ENCODE measurements at regions not wholly inside any gene's neighbourhood (a gene's known extent, or its start where the extent isn't known, plus 50 kb on each side); places are given as distances from the start of the nearest gene placed in this dataset.

DNA sequence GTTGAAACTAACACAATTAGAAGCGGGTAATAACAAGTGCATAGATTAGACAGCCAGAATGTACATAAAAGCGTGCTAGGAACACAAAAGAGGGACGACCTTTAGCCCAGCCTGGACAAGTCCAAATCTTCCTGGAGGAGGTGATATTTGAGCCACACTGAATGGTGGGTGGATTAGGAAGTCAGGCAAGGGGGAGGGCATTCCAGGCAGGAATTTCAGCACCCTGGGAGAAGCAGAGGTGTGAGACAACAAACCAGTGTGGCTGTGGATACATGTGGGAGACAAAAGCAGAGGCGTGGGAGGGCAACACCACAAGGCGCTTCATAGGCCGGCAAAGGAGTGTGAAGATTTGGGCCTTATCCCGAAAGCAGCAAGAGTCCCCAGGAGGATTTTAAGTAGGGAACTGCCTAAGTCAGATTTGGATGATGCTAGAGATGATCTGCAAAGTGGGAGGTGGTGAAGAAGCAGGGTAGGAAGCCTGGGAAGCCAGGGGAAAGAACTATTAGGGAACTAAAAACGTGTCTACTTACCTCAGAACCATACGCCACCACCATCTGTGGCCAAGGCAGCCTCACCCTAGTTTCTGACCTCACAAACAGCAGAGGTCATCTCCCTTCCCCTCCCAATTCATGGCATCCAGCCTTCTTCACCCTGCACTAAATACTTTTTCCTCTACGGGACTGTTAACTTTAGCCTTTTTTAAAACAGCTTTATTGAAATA, 81.8 kb downstream of the GLUL start:
- TF ChIP-seq, protein P1, sequence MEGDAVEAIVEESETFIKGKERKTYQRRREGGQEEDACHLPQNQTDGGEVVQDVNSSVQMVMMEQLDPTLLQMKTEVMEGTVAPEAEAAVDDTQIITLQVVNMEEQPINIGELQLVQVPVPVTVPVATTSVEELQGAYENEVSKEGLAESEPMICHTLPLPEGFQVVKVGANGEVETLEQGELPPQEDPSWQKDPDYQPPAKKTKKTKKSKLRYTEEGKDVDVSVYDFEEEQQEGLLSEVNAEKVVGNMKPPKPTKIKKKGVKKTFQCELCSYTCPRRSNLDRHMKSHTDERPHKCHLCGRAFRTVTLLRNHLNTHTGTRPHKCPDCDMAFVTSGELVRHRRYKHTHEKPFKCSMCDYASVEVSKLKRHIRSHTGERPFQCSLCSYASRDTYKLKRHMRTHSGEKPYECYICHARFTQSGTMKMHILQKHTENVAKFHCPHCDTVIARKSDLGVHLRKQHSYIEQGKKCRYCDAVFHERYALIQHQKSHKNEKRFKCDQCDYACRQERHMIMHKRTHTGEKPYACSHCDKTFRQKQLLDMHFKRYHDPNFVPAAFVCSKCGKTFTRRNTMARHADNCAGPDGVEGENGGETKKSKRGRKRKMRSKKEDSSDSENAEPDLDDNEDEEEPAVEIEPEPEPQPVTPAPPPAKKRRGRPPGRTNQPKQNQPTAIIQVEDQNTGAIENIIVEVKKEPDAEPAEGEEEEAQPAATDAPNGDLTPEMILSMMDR (IDR thresholded peaks at IDR 0.05), result no peak

DNA sequence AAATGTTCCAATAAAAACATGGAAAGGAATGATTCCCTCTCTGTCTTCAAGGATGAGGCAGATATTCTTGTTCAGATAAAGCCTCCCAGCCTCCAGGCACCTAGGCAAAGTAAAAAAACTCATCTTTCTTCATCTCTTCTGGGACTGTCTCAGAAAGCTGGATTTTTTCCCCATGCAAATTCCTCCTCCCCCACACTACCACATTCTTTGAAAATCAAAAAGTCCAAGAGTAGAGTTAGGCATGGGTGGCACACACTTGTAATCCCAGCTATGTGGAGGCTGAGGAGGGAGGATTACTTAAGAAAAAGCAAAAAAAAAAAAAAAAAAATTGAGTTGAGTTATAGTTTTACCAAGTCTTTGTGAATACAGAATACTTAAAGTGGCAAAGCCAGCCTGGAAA, 82.8 kb downstream of the GLUL start:
- TF ChIP-seq, protein P1 (IDR thresholded peaks at IDR 0.05), result no peak

DNA sequence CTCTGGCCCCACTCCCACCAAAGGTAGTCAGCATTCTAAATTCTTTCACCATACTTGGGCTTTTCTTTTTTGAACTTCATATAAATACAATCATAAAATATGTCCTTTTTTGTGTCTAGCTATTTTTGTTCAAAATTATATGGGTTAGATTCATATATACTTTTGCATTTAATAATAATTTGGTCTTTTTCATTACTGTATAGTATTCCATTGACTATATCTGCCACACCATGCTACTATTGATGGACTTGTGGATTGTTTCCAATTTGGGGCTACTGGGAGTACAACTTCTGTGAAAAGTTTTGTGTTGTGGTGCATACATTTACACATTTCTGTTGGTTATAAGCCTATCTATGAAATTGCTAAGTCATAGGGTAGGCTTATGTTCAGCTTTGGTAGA, 85.7 kb downstream of the GLUL start:
- TF ChIP-seq, protein P1 (IDR thresholded peaks at IDR 0.05), result no peak

DNA sequence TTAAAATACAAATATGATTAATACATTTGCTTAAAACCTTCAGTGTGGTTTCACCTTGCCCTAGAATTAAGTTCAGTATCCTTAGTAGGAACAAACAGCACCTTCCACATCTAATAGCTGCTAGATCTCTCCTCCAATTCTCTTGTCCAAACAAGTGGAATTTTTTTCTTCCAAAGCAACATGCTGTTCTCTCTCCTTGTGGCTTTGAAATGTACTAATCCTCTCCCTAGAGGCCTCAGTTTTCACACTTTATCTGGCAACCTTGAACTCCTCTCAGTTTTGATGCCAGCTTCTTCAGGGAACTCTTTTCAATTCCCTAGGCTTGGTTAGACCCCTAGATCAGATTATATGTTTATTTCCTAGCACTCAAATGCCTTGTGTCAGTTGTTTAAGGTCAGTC, 87.0 kb downstream of the GLUL start:
- TF ChIP-seq, protein P1 (IDR thresholded peaks at IDR 0.05), result no peak

DNA sequence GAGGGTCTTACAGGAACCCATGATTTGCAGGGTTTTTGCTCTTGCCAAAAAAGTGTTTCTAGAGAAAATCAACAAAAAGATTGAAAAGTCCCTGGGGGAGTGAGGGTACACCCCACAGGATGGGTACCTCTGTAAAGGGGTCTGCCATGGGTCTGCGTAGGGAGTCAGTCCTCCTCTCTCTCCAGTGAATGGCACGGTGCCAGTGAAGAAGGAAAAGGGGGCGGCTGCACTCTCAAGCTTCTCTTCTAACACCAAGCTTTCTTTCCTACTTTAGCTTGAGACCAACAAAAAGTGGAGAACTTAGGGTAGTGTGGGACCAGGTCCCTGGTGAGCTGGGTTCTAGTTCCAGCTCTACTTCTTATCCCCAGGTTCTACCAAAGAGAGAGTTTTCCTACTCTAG, 87.4 kb downstream of the GLUL start:
- TF ChIP-seq, protein P1 (IDR thresholded peaks at IDR 0.05), result no peak

DNA sequence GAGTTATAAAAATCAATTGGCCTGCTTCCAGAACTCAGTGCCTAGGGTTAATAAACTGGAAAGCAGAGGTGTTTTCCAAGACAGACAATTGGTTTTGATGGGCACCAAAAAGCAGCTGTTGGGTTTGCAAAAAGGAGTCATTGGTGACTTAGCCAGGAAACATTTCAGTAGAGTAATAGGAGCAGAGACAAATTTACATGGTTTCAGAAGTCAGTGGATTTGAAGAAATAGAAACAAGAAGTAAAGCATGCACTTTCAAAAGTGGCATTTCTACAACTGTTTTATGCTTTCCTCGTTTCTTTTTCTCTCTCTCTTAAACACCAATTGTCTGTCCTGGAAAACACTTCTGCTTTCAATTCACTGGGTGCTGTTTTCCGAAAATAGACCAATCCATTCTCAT, 87.8 kb downstream of the GLUL start:
- TF ChIP-seq, protein P1 (IDR thresholded peaks at IDR 0.05), result no peak

DNA sequence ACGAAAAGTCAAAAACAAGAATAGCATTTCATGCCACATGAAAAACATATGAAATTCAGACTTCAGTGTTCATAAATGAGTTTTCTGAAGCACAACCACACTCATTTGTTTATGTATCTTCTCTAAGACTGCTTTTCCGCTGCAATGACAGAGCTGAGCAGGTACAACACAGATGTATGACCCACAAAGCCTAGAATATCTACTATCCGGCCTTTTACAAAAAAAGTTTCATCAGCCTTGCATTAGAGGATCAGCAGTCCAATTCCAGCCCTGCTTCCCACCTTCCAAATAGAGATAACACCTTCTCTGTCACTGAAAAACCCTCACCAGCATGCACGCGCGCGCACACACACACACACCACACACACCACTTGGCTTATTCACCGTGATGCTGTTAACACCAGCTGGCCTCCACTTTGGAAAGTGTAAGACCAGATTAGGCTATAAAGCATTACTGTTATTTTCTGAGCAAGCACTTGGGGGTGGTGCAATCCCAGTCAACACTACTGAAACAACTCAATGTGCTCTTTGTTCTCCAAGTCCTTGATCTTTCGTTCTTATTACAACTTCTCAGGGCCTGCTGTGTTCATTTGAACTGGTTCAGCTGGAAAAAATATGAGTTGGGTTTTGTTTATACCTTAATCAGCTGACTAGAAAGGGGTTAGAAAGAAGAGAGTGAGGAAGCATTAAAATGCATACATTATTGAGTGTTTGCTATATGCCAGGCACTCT, 90.0 kb downstream of the GLUL start:
- TF ChIP-seq, protein P1 (IDR thresholded peaks at IDR 0.05), result no peak

Measured in LNCAP (cell line).